Myocyte (in vitro differentiated cells): ENCODE measurements at regions not wholly inside any gene's neighbourhood (a gene's known extent, or its start where the extent isn't known, plus 50 kb on each side); places are given as distances from the start of the nearest gene placed in this dataset.

Experiments
- DNase-seq: peaks from one replicate; pipeline ENCODE4 v3.0.0-alpha.2; 2012; ENCODE audit warnings: low read depth

- no peak for DNase-seq
Measured at GRCh38 chr5:98425640-98426039, 347.8 kb upstream of the RGMB start.

- peak; percentile 73 for DNase-seq
Measured at GRCh38 chr5:98428806-98429205, 344.7 kb upstream of the RGMB start.

- no peak for DNase-seq
Measured at GRCh38 chr5:98432378-98432777, 341.1 kb upstream of the RGMB start.

GRCh38 chr5:98433022-98433421 lies 340.4 kb upstream of the RGMB start:
- DNase-seq = no peak

- no peak for DNase-seq
Measured at GRCh38 chr5:98433673-98434072, 339.8 kb upstream of the RGMB start.

- DNase-seq = no peak
Measured at GRCh38 chr5:98436667-98437066, 336.8 kb upstream of the RGMB start.

GRCh38 chr5:98442448-98442847 lies 331.0 kb upstream of the RGMB start:
- no peak for DNase-seq

GRCh38 chr5:98443881-98444280 lies 329.6 kb upstream of the RGMB start:
- peak; percentile 31 for DNase-seq

GRCh38 chr5:98453296-98453695 lies 320.2 kb upstream of the RGMB start:
- no peak for DNase-seq

- no peak for DNase-seq
Measured at GRCh38 chr5:98454407-98454806, 319.1 kb upstream of the RGMB start.

- DNase-seq = peak; percentile 88
Measured at GRCh38 chr5:98454904-98455303, 318.6 kb upstream of the RGMB start.

- peak; percentile 41 for DNase-seq
Measured at GRCh38 chr5:98455665-98456064, 317.8 kb upstream of the RGMB start.

- DNase-seq = peak; percentile 53
Measured at GRCh38 chr5:98458004-98458403, 315.5 kb upstream of the RGMB start.

GRCh38 chr5:98458726-98459125 lies 314.7 kb upstream of the RGMB start:
- DNase-seq = no peak

- DNase-seq = no peak
Measured at GRCh38 chr5:98460536-98460935, 312.9 kb upstream of the RGMB start.

- DNase-seq = no peak
Measured at GRCh38 chr5:98461485-98461884, 312.0 kb upstream of the RGMB start.

- no peak for DNase-seq
Measured at GRCh38 chr5:98463222-98463621, 310.2 kb upstream of the RGMB start.

- DNase-seq = no peak
Measured at GRCh38 chr5:98463676-98464075, 309.8 kb upstream of the RGMB start.

GRCh38 chr5:98464737-98465330 lies 308.6 kb upstream of the RGMB start:
- DNase-seq = no peak

GRCh38 chr5:98468188-98468869 lies 305.1 kb upstream of the RGMB start:
- peak; percentile 74 for DNase-seq

GRCh38 chr5:98470747-98471146 lies 302.7 kb upstream of the RGMB start:
- DNase-seq = peak; percentile 30

GRCh38 chr5:98471458-98471857 lies 302.0 kb upstream of the RGMB start:
- no peak for DNase-seq

- no peak for DNase-seq
Measured at GRCh38 chr5:98474216-98474615, 299.2 kb upstream of the RGMB start.
